AG09319 (cell line): ENCODE measurements at regions not wholly inside any gene's neighbourhood (a gene's known extent, or its start where the extent isn't known, plus 50 kb on each side); places are given as distances from the start of the nearest gene placed in this dataset.

ENCODE experiments used
- DNase-seq: peaks from one replicate; pipeline ENCODE4 v3.0.0-alpha.2; 2010; ENCODE audit warnings: low read depth; ENCODE audit errors: extremely low read depth
- CTCF ChIP-seq: IDR thresholded peaks from 2 replicates; pipeline ENCODE4 v1.5.1; 2011; ENCODE audit warnings: low read depth, mild to moderate bottlenecking, inconsistent platforms, low read length, moderate library complexity

- DNase-seq = no peak
- TF ChIP-seq CTCF = no peak
Measured at GRCh38 chr10:29127731-29128130, 161.1 kb upstream of the LYZL1 start.

GRCh38 chr10:29130190-29130673 lies 158.6 kb upstream of the LYZL1 start:
- DNase-seq = no peak
- TF ChIP-seq CTCF = peak; percentile 60

GRCh38 chr10:29131952-29132547 lies 156.8 kb upstream of the LYZL1 start:
- no peak for TF ChIP-seq CTCF
- DNase-seq = no peak

GRCh38 chr10:29132551-29133111 lies 156.2 kb upstream of the LYZL1 start:
- no peak for TF ChIP-seq CTCF
- no peak for DNase-seq

- DNase-seq = no peak
- TF ChIP-seq CTCF = no peak
Measured at GRCh38 chr10:29135337-29135736, 153.5 kb upstream of the LYZL1 start.

- TF ChIP-seq CTCF = no peak
- no peak for DNase-seq
Measured at GRCh38 chr10:29136411-29136810, 152.5 kb upstream of the LYZL1 start.

GRCh38 chr10:29140151-29140550 lies 148.7 kb upstream of the LYZL1 start:
- TF ChIP-seq CTCF = no peak
- no peak for DNase-seq
